Adrenal gland (tissue), 5 donors: ENCODE measurements at regions not wholly inside any gene's neighbourhood (a gene's known extent, or its start where the extent isn't known, plus 50 kb on each side); places are given as distances from the start of the nearest gene placed in this dataset.

Experiments used
- CTCF ChIP-seq, 6 experiments: fragments of 450-650 bp in 4 of 6; fragments of 200-600 bp in 2 of 6; sonication (generic) in 1 of 6; IDR thresholded peaks; 1 replicate in 5 of 6; 2 replicates in 1 of 6; pipeline versions ENCODE4 v1.5.1 to v1.8.0; 2016 to 2021; ENCODE audit warnings: antibody characterized with exemption in 6 of 6, mild to moderate bottlenecking in 2 of 6, moderate library complexity in 1 of 6
- POLR2A ChIP-seq, 2 donors: fragments of 450-650 bp; IDR thresholded peaks; one replicate each; pipeline ENCODE4 v1.6.1; 2017; ENCODE audit warnings: antibody characterized with exemption in 2 of 2, mild to moderate bottlenecking in 2 of 2, moderate library complexity in 1 of 2
- donor health status: DM: no; HTN: no; CAD: no.

GRCh38 chr4:130747842-130748241 lies 1651.9 kb downstream of the C4orf33 start:
- TF ChIP-seq POLR2A (IDR thresholded peaks at IDR 0.05), result no peak
- no peak for TF ChIP-seq CTCF (IDR thresholded peaks at IDR 0.05)
